ENCODE measurements at regions not wholly inside any gene's neighbourhood (a gene's known extent, or its start where the extent isn't known, plus 50 kb on each side); places are given as distances from the start of the nearest gene placed in this dataset.

DNA sequence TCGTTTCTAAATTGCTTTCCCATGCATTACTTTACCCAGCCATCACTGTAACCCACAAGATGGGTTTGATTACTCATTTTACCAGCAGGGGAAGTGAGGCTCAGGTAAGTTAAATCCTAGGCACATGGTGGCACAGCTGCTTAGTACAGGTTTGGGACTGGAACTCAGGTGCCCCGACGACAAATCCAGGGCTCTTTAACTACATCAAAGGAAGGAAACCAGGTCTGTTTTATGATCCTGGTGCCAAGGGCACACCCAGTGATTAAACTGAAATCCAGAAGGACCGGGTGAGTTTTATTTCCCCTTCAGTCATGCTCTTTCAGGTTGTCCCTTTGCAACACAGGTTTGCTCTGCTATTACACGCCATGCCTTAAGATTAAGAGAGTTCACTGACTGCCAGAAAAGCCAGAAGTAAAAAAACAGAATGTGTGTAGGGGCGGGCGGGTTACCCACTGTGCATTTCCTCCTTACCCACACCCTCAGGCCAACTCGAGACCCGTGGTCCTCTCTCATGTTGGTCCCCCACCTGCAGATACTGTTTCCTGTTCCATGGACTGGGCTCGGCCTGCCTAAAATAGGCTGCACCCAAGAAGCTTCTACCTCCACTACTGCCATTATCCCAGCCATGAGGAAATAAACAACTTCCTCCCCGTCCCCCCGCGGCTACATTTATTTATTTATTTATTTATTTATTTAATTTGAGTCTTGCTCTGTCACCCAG, 55.1 kb upstream of the KDM7A start:
- H3K4me3 ChIP-seq (ENCODE audit: low read depth, low read length), result peak overlapping the region; percentile 64
- DNase-seq (ENCODE audit: low read depth), result no peak
- TF ChIP-seq, protein P1, sequence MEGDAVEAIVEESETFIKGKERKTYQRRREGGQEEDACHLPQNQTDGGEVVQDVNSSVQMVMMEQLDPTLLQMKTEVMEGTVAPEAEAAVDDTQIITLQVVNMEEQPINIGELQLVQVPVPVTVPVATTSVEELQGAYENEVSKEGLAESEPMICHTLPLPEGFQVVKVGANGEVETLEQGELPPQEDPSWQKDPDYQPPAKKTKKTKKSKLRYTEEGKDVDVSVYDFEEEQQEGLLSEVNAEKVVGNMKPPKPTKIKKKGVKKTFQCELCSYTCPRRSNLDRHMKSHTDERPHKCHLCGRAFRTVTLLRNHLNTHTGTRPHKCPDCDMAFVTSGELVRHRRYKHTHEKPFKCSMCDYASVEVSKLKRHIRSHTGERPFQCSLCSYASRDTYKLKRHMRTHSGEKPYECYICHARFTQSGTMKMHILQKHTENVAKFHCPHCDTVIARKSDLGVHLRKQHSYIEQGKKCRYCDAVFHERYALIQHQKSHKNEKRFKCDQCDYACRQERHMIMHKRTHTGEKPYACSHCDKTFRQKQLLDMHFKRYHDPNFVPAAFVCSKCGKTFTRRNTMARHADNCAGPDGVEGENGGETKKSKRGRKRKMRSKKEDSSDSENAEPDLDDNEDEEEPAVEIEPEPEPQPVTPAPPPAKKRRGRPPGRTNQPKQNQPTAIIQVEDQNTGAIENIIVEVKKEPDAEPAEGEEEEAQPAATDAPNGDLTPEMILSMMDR (conservative IDR thresholded peaks at IDR 0.05; ENCODE audit: low read depth, low read length), result peak; percentile 1

DNA sequence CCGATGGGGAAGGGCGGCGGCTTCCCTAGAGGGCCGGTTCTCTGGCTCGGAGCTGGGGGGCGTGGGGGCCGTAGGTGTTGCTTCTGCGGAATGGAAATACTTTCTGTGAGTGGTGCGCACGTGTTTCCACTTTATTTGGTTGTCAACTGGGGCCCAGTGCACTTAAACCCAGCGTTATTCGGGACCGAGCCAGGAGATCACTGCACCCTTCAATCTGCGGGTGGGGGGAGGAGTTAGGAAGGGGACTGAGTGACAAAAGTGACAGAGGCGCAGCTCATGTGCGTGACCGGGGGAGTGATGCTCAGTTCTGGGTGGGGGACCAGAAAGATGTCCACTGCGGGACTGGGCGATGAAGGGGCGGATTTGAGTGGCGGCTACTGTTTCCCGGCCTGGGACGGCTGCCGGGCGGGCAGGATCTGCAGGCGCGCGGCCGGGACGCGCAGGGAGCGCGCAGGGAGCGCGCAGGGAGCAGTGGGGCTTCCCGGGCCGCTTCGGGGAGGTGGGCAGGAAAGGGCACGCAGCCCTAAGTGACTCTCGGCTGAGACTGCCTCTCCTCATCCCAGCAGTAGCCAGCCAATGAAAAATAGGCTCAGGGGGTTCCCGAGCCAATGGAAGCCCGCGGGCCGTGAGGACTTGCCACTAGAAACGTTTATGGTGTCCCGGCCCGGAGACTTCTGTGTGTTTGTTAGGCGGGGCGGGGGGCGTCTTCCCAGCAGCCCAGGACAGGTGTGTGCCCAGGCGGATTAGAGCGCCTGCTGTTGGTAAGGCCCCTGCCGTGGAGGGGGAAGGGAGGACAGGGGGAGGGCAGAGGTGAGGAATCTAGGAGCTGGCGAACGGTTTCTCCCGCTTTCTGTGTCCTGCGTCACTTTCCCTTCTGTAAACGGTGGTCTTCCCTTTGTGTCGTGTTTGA, 54.3 kb upstream of the KDM7A start:
- TF ChIP-seq, protein P1 (conservative IDR thresholded peaks at IDR 0.05; ENCODE audit: low read depth, low read length), result peak; percentile 11
- peak overlapping the region; percentile 64 for H3K4me3 ChIP-seq (ENCODE audit: low read depth, low read length)
- DNase-seq (ENCODE audit: low read depth), result no peak

DNA sequence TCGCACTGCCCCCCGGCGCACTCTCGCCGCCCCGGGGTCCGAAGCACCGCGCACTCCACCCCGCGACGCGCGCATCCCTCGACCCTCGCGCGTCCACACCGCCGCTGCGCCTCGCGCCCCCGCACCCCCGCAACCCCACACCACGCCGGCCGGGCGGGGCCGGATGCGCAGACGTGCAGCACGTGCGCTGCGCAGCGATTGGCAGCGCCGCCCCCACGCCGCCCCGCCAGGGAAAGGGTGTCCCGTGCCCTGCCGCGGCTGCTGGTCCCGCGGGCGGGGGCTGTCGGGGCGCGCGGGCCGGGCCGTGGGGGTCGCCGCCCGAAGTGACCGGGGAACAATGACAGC, 53.7 kb upstream of the KDM7A start:
- peak overlapping the region; percentile 64 for H3K4me3 ChIP-seq (ENCODE audit: low read depth, low read length)
- no peak for DNase-seq (ENCODE audit: low read depth)
- TF ChIP-seq, protein P1 (conservative IDR thresholded peaks at IDR 0.05; ENCODE audit: low read depth, low read length), result no peak

DNA sequence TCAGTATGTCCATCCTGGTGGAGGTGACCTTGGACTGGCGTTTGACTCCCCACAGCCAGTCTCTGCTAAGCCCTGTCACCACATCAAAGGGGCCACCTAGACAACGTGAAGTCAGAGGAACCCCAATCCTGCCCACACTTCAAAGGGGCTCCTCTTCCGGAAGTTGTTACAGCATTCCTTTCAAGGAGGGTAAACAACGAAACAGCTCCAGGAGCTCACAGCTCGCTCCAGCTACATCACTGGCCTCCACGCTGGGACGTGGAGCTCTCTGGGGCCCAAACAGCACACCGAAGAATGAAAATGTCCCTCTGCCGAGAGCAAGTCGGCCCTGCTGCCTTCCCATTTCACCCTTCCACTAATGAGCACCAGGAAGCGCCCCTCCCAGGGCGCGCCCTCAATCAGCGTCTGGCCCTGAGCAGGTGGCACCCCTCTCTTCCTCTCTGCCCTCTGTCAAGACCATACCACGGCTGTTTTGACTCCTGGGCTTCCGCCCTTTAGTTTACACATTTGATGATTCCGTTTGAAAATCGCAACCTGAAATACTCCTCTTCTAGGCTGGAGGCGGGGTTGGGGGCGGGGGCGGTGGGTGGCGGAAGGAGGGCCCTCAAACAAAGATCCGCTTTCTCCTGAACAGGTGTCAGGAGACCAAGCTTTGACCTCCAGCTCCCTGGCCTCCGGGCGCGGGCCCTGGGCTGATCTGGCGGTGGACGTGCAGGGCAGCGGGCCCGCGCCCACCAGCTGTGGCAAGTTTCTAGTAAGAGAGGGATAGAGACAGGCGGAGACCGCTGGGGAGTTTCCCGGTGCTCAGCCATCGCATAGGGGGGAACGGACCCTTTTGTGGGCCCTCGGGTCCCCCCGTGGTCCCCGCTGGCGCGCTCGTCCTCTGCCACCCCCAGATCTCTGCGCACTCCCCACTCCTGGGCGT, 53.1 kb upstream of the KDM7A start:
- peak overlapping the region; percentile 64 for H3K4me3 ChIP-seq (ENCODE audit: low read depth, low read length)
- TF ChIP-seq, protein P1 (conservative IDR thresholded peaks at IDR 0.05; ENCODE audit: low read depth, low read length), result no peak
- no peak for DNase-seq (ENCODE audit: low read depth)

DNA sequence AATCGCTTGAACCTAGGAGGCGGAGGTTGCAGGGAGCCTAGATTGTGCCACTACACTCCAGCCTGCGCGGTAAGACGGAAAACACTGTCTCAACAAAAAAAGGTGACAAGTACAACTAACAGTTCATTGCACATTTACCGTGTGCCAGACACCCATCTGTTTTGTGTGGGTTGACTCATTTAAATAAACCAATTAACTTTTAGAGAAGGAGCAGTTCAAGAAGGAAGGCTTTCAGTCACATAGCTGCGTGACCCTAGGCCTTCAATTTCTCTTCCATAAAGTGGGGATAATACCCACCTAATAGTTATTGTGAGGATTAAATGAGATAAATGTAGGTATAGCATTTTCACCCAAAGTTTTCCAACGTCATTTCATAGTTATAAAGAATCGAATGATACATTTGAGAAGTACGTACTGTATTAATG, 52.3 kb upstream of the KDM7A start:
- TF ChIP-seq, protein P1 (conservative IDR thresholded peaks at IDR 0.05; ENCODE audit: low read depth, low read length), result no peak
- no peak overlapping the region for H3K4me3 ChIP-seq (ENCODE audit: low read depth, low read length)
- DNase-seq (ENCODE audit: low read depth), result no peak
